Activated T-cell treated with anti-CD3 and anti-CD28 coated beads, Interleukin-2, amount 50 U/mL, for 48 hours (primary cell): ENCODE measurements at regions not wholly inside any gene's neighbourhood (a gene's known extent, or its start where the extent isn't known, plus 50 kb on each side); places are given as distances from the start of the nearest gene placed in this dataset.
"Not testable (repeated sequence)": the region's sequence is repeated elsewhere in the genome, so short reads cannot be mapped to it uniquely, and the experiment has no call there.

Source experiments
- DNase-seq, 2 experiments: peaks; one replicate each; pipeline ENCODE4 v3.0.0-alpha.2; 2020

DNA sequence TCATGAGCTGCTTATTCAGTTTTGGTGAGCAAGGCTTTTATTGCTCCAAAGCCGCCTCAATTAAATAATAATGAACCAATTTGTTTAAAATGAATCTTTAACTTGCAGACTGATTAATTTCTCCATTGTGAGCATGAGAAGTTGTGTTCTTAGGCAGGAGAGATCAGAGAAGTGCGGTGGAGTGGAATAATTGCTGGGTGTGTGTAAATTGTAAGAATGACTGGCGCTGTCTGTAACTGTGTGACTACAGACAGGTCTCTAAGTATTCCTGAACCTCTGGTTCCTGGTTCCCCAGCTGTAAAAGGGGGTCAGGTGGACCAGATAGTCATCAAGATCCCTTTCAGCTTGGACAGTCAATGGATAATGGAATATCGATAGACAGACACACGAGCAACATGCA, 98.0 kb upstream of the EFEMP1 start:
- no peak for DNase-seq

- DNase-seq = no peak
Measured at GRCh38 chr2:56025469-56026193, 102.0 kb upstream of the EFEMP1 start.

DNA sequence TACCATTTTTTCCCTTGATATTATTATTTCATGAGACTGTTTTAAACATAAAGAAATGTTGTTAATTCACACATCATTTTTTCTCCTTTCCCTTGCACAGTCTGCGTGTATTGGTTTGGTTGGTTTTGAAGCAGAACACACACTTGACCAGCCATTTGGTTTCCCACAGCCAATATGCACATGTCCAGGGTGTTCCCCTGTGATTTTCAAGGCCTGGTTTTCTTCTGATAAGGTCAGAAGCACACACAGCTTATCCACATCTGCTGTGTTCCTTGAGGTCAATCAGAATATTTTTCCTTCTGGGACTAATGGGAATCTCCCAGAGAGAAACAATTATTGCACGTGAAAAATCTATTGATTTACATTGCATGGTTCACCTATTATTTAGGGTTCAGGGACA, 103.2 kb upstream of the EFEMP1 start:
- DNase-seq = no peak

GRCh38 chr2:56030062-56030461, 106.5 kb upstream of the EFEMP1 start:
- DNase-seq = no peak

DNA sequence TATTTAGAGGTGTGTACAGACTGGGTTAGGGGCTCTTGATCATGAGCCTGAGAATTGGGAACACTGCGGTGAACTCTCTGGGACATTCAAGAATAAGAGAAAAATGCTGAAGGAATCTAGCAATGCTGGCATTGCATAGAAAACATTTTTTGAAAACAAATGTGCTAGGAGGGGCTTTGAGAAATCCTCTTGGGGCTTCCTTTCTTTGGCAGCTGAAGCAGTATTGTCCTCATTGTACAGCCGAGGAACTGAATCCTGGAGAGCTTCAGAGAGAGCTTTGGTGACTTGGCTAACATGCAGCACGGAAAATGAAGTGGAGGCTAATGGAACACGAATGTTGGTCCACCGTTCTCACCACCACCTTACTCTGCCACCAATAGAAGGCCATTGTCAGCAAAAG, 107.3 kb upstream of the EFEMP1 start:
- DNase-seq = no peak

- no peak for DNase-seq
Measured at GRCh38 chr2:56034258-56034657, 110.7 kb upstream of the EFEMP1 start.

DNA sequence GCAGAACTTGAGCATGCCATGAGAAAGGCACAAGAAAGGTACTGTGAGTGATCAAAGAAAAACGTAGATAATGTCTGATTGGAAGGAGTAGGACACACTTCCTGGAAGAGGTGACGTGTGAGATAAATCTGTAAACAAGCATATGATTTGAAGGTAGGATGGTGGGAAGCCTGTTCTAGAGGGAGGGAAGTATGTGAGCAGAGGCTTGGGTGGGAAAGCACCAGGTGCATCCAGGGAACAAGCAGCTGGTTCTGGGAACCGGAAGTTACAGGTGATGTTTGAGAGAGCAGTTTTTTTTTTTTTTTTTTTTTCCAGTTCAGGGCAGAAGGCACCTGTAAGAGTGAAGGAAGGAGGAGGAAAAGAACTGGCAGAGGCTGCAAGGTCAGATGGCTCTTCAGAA, 116.6 kb upstream of the EFEMP1 start:
- DNase-seq = no peak

GRCh38 chr2:56040834-56041233, 117.3 kb upstream of the EFEMP1 start:
- no peak for DNase-seq

- DNase-seq = no peak
Measured at GRCh38 chr2:56047136-56047535, 123.6 kb upstream of the EFEMP1 start.

DNA sequence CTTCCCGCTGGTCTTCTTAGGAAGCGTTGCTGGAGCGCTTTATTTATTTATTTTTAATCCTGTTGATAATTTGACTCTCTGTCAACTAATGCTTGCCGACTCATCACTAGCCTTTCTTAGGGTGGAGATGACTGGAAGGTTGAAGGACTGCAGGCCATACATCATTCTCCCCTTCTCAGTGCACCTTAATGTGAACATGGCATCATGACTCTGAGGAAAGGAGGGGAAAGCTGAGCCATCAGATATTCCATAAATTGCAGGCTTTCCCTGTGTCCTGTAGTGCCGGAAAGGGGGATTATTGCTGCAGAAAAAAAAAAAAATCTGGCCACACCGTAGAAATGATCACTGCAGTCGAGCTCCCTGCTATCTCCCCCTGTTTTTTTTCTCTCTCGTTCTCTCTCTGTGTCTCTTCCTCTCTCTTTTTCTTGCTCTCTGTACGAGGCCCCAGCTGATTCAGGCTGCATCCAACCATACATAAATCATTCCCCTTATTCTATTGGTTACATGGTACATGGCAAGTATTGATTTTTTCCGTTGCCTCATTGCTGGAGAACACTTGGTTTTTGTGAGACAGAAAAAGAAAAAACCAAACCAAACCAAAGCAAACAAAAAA, 125.8 kb upstream of the EFEMP1 start:
- DNase-seq = no peak

GRCh38 chr2:56053679-56054078, 130.1 kb upstream of the EFEMP1 start:
- DNase-seq = no peak

- DNase-seq = no peak
Measured at GRCh38 chr2:56055405-56055804, 128.4 kb upstream of the CCDC85A start.

- DNase-seq = not testable (repeated sequence)
Measured at GRCh38 chr2:56061327-56061726, 122.5 kb upstream of the CCDC85A start.

DNA sequence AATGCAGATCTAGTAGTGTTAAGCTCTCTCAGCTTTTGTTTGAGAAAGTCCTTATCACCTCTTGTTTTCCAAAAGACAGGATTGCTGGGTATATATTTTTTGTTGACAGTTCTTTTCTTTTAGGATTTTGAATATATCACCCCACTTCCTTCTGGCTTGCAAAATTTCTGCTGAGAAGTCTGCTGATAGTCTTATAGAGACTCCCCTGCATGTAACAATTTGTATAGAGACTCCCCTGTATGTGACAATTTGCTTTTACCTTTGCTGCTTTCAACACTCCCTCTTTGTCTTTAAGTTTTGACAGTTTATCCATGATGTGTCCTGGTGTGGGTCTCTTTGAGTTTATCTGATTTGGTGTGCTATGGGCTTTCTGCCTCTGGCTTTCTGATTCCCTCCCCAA, 115.0 kb upstream of the CCDC85A start:
- no peak for DNase-seq

- no peak for DNase-seq
Measured at GRCh38 chr2:56077359-56077915, 106.4 kb upstream of the CCDC85A start.

DNA sequence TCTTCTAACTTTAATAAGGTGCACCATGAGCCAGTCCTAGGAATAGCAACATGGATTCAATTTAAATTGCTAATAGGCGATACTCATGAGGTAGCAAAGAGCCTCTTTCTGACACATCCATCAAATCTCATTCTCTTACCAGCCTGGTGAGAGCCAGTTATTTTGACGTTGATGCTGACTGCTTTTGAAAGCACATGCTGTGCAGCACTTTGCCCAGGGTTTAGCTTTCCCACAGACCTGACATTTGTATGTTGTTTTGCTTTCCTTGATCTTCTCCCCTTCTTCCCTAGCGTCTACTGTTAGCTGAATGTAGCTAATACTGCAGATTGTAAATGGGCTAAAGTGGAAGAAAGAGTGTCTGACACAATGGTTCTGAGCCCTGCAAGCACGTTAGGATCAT, 101.1 kb upstream of the CCDC85A start:
- no peak for DNase-seq

GRCh38 chr2:56084111-56084901, 99.5 kb upstream of the CCDC85A start:
- DNase-seq = no peak

DNA sequence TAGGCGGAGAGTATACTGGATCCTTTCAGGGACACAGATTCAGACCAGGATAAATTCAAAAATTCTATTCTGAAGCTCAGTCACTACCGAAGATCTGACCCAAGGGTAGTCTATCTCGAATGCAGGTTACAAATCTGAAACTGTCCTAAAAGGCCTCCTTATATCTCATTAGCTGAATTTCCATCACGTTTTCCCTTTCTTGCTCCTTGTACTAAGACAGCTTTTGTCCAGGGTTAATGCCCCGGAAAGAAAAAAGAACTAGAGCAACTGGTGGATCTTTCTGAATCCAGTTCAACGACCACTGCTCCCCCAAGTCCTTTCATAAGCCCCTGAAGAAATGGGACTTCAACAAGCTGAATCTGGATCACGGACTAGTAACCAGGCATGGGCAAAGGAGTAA, 97.5 kb upstream of the CCDC85A start:
- no peak for DNase-seq

GRCh38 chr2:56088411-56088810, 95.4 kb upstream of the CCDC85A start:
- no peak for DNase-seq

DNA sequence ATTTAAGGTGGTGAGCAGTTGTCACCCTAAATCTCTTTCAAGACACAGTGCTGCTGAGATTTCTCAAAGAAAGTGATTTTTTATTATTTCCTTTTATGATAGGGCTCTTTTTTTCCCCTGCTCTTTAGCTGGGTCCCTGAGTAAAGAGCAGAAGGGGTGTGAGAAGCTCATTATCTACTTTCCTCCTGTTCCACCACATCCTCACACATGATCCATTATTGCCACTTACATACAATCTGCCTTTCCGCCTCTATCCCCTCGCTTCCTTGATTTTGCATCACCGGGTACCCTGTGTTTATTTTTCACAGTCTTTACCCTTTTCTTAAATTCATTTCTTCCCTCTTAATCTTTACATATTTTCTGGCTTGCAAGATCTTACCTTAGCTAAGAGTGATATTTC, 93.9 kb upstream of the CCDC85A start:
- DNase-seq = no peak

DNA sequence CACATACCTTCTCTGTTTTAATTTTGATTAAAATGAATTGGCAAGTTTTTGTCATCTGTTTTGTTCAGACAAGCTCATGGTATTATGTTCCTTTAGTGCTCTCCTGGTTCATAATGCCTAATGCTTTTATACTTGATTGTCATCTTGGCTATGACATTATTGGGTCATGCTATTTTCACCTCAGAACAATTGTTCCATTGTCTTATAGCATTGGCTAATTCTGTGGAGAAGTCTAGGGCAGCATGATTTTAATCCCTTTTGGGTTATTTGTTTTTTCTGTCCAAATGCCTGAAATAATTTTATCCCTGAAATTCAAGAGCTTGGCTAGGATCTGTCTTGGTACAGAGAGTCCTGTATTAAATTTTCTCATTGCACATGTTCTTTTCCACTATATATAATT, 83.8 kb upstream of the CCDC85A start:
- no peak for DNase-seq

- no peak for DNase-seq
Measured at GRCh38 chr2:56100791-56101312, 82.9 kb upstream of the CCDC85A start.

DNA sequence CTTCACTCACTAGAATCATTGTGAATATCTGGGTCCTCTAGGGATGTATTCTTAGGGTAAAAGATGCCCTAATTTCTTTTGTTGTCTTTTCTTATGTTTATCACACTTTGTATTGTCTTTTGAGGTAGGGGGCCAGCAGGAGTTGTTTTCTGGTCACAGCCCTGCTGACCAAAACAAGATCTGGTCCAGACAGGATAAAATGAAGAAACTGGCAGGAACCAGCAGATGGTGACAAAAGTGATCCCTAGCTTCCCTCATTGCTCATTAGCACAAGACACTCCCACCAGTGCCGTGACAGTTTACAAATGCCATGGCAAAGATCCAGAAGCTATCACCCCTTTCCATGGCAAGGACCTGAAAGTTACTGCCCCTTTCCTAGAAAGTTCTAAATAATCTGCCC, 81.7 kb upstream of the CCDC85A start:
- no peak for DNase-seq

GRCh38 chr2:56102866-56103265, 80.9 kb upstream of the CCDC85A start:
- no peak for DNase-seq
